Stimulated activated CD4-positive, alpha-beta T cell treated with anti-CD3 and anti-CD28 coated beads, Interleukin-4, amount 100 ng/mL, for 24 hours (primary cell): ENCODE measurements at regions not wholly inside any gene's neighbourhood (a gene's known extent, or its start where the extent isn't known, plus 50 kb on each side); places are given as distances from the start of the nearest gene placed in this dataset.
"Not testable (repeated sequence)": the region's sequence is repeated elsewhere in the genome, so short reads cannot be mapped to it uniquely, and the experiment has no call there.

Source experiments
- DNase-seq: peaks from one replicate; pipeline ENCODE4 v3.0.0-alpha.2; 2020

GRCh38 chr18:55762424-55762823 lies 174.4 kb upstream of the TCF4 start:
- no peak for DNase-seq

DNA sequence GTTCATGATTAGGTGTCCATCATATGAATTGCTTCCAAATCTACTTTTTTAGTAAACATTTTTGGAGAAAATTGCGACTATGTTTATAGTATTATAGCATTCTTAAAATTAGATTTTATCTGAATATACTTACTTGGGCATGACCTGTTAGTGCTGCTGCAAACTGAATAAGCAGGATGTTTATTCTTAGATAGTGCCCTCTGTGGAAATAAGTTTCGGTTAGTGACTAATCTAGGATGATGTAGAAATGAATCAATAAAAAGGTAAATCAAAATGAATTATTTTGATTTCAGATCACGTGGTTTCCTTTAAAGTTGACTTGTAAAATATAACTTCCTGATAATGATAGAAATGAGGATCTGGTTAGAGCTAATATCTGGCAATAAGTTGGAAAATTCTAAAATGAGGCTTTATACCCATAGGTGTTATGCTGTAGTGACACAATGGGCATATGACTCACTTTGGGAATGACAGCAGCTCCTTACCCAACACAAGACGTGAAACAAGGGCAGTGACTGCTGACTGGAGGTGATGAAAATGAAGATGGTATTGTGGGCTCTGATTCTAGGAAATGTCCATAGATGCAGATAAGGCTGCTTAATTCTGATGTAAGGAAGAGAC lies 165.8 kb upstream of the TCF4 start:
- DNase-seq: no peak

GRCh38 chr18:55751476-55751875 lies 163.5 kb upstream of the TCF4 start:
- no peak for DNase-seq

DNA sequence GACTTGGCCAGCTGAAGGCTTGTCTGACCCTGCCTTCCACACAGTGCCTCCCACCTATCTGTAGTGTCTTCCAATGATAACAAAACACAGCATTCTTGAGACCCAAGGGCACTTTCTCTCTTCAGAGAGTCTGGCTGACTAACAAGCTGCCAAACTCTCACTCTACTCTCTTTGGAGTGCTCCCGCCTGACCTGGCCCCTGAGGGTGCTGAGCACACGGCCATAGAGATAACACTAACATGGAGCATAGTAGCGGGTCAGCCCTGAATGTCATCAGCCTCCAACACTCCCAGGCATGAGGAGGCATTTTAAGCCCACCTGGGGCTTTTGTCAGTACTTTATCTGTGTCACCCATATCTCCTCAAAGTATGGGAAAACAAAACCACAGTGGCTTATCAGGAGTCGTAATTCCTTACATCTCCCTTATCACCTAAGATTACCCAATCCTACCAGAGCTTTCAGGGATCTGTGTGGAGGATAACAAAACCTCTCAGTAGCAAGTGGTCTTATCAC lies 160.3 kb upstream of the TCF4 start:
- DNase-seq: no peak

GRCh38 chr18:55744206-55744605 lies 156.2 kb upstream of the TCF4 start:
- no peak for DNase-seq

GRCh38 chr18:55743736-55744135 lies 155.7 kb upstream of the TCF4 start:
- no peak for DNase-seq

- no peak for DNase-seq
Observed at GRCh38 chr18:55743133-55743532, 155.1 kb upstream of the TCF4 start.

GRCh38 chr18:55739488-55739887 lies 151.5 kb upstream of the TCF4 start:
- no peak for DNase-seq

- DNase-seq: no peak
Observed at GRCh38 chr18:55738483-55739114, 150.6 kb upstream of the TCF4 start.

DNA sequence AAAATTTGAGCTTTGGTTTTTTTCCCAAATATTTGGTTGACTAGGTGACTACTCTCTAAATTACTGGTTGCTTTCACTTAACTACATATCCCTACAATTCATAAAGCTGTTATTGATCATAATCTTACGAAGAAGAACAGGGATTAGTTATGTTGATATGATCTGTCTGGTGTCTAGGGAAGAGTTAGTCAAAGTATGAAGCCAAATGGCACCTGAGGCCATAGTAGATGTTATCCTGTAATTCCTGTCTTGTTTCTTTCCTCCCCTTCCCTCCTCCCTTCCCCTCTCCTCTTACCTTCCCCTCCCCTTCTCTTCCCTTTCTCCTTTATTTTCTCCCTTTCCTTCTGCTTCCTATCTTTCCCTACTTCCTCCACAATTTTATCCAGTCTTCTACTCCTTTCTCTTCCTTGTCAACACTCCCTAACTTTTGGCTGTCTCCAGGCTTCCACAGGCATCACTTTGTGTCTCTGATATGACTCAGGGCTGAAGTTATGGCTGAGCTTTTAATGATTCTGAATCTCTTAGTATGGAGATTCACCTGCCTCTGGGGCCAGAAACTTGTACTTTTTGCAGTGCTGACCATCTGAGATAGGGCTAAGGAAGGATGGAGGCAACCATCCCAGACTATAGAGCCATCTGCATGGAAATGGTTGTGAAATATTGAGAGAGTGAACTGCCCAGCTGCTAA lies 149.9 kb upstream of the TCF4 start:
- DNase-seq: no peak

GRCh38 chr18:55737266-55737665 lies 149.3 kb upstream of the TCF4 start:
- DNase-seq: no peak

DNA sequence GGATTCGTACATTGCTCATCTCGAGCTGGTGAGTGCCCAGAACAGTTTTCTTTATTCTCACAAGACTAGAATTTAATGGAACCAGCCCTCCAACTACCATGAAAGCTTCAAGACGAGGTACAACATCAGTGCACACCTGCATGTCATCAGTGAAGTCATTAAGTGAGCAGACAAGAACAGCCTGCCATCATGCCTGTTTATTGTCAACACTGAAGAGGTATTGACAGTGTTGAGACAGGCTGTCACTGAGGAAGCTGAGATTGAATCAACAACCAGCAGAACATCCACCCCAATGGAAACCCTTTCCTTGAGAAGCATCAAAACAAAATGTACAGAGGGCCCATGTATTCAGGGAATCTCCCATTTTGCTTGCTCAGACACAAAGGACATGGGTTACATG lies 148.0 kb upstream of the TCF4 start:
- no peak for DNase-seq

DNA sequence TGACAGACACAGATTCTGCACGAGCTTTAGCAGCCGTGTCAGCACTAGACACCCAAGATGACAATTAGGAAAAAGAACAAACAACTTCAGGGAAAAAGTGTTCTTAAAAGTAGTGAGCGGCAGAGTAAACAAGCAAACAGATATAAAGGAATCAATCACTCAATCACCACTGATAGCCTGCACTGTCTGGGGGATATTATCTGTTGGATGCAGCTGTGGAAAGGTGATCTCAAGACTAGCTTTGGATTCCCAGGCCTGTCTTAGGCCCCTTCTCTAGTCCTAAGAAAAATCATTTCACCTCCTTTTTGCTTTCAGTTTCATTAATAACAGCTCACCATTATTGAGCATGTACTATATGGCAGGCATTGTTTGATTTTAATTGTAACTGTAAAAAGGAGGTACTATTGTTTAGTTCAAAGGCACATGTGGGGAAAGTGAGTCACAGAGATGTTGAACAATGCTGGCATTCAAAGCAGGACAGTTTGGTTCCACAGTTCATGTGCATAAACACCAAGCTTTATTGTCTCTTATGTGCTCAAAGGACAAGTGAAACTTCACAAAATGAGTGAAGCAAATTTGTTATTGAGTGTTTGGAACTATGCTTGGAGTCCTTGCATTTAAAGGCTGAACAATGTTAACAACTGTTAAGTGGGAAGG lies 147.3 kb upstream of the TCF4 start:
- DNase-seq: no peak

- no peak for DNase-seq
Observed at GRCh38 chr18:55732227-55733106, 144.5 kb upstream of the TCF4 start.

GRCh38 chr18:55731594-55732042 lies 143.6 kb upstream of the TCF4 start:
- DNase-seq: no peak

GRCh38 chr18:55721006-55721405 lies 133.0 kb upstream of the TCF4 start:
- not testable (repeated sequence) for DNase-seq

DNA sequence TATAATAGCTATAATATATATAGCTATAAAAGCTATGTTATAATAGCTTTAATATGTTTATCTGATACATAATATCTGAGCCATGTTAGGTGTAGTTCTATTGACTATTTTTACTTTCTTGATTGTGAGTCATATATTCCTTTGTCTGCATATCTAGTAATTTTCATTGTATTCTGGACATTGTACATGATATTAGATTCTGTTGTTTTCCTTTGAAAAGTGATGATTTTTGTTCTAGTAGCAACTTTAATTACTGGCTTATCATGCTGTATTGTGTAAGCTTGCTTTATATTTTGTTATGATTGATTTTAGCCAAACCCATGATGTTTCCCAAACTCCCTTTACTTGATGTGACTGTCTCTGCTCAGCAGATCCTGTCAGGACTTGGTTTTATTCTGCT lies 125.7 kb upstream of the TCF4 start:
- no peak for DNase-seq

DNA sequence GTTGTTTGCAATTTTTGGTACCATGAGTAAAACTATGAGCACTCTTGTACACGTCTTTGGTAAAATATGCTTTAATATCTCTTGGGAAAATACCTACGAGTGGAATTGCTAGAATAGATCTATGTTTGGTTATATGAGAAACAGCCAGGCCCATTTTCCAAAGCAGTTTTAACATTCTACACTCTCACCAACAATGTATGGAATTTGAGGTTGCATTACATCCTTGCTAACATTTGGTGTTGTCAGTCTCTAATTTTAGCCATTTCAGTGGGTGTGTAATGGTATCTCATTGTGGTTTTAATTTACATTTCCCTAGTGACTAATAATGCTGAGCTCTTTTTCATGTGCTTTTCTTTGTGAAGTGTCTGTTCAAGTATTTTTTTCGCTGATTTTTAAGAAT lies 118.9 kb upstream of the TCF4 start:
- DNase-seq: no peak

DNA sequence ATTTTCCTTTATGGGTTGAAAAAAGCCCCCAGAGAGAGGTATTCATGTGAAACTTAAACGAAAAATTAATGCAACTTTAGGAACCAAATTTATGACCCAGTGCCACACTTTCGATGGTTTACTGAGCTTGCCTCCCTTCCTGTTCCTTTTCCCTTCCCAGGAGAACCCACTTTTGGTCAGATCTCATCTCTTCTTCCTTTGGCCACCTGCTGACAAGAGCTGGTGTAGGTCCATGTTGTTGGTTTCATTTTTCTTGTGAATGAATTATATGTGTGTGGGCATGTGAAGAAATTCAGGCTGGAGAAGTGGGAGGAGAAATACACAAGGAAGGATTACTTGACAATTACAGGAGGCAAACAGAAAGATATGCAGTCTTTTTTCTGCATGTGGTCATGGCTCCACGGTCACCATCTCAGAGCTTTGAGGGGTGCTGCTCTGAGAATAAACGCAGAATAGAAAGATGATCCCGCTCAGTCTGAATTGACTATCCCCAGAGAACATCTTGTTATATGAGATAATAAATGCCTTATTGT lies 111.3 kb upstream of the TCF4 start:
- no peak for DNase-seq

DNA sequence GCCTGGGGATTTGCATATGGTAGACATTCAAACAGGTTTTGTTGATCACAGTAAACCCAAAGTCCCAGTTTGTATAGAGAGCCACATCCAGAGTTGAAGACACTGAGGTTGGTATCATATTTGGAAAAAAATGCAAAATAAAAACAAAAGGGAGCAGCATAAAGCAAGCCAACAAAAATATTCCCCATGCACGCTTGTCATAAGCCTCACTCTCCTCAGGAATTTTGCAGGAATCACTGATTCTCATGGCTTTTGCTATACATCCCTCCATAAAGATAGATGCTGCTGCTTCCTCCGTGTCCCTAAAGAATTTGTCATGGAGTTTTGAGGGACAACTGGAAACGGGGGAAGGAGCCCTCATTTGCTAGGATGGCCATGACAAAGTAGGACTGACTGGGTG lies 108.8 kb upstream of the TCF4 start:
- DNase-seq: no peak

- no peak for DNase-seq
Observed at GRCh38 chr18:55695091-55695490, 107.1 kb upstream of the TCF4 start.

GRCh38 chr18:55694291-55694690 lies 106.3 kb upstream of the TCF4 start:
- no peak for DNase-seq
